HL-60 (cell line): ENCODE measurements at regions not wholly inside any gene's neighbourhood (a gene's known extent, or its start where the extent isn't known, plus 50 kb on each side); places are given as distances from the start of the nearest gene placed in this dataset.

Experiments
- DNase-seq, 2 experiments: peaks; one replicate each; pipeline ENCODE4 v3.0.0-alpha.2; 2010 to 2020; ENCODE audit warnings: low read depth in 1 of 2, low spot score in 1 of 2
- H3K27ac ChIP-seq: fragments of 250-450 bp; sonication (Bioruptor Pico); replicated peaks from 2 replicates; pipeline ENCODE4 v1.5.1; 2020; ENCODE audit warnings: mild to moderate bottlenecking, moderate library complexity
- H3K27me3 ChIP-seq: fragments of 250-450 bp; sonication (Bioruptor Pico); 2 replicates; pipeline ENCODE4 v1.5.1; 2021; ENCODE audit warnings: mild to moderate bottlenecking, moderate library complexity; ENCODE audit not compliant: insufficient read depth, poor library complexity, severe bottlenecking
- H3K4me3 ChIP-seq: replicated peaks from 2 replicates; pipeline ENCODE4 v1.5.1; 2011; ENCODE audit warnings: mild to moderate bottlenecking, control low read depth, low read length; ENCODE audit not compliant: insufficient read depth
- GABPA ChIP-seq: IDR thresholded peaks from 2 replicates; pipeline ENCODE4 v1.6.1; 2012; ENCODE audit warnings: low read depth
- POLR2AphosphoS5 ChIP-seq: IDR thresholded peaks from 2 replicates; pipeline ENCODE4 v1.6.1; 2012; ENCODE audit warnings: low read depth
- SPI1 ChIP-seq: IDR thresholded peaks from 2 replicates; pipeline ENCODE4 v1.6.1; 2012; ENCODE audit warnings: low read depth, mild to moderate bottlenecking, borderline replicate concordance
- TF ChIP-seq, protein P1 (sequence below): IDR thresholded peaks from one replicate; pipeline ENCODE4 v1.5.1; 2011; ENCODE audit warnings: low read length, control low read depth, inconsistent platforms; ENCODE audit not compliant: insufficient read depth
- TF ChIP-seq, protein P2 (sequence below): IDR thresholded peaks from 2 replicates; pipeline ENCODE4 v1.6.1; 2012; ENCODE audit warnings: low read depth; ENCODE audit not compliant: insufficient replicate concordance

DNA sequence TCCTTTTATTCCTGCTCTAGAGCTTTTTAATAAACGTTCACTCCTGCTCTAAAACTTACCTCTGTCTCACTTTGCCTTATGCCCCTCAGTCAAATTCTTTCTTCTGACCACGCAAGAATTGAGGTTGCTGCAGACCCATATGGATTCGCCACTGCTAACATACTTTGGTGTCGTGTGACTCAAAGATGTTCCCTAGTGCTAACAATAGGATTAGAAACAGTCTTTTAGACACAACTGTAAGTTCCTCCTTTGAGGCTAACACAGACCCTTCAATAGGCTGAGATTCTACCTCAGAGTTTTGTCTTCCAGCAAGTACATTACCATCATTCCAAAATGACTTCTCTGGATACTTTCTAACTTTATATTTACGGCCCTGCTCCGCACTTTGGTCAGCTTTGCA, 149.5 kb upstream of the COX10 start:
- no peak overlapping the region for H3K4me3 ChIP-seq
- DNase-seq: no peak
- H3K27me3 ChIP-seq: no peaks in the 10 kb centered on the region
- H3K27ac ChIP-seq: no peak overlapping the region
- TF ChIP-seq, protein P1, sequence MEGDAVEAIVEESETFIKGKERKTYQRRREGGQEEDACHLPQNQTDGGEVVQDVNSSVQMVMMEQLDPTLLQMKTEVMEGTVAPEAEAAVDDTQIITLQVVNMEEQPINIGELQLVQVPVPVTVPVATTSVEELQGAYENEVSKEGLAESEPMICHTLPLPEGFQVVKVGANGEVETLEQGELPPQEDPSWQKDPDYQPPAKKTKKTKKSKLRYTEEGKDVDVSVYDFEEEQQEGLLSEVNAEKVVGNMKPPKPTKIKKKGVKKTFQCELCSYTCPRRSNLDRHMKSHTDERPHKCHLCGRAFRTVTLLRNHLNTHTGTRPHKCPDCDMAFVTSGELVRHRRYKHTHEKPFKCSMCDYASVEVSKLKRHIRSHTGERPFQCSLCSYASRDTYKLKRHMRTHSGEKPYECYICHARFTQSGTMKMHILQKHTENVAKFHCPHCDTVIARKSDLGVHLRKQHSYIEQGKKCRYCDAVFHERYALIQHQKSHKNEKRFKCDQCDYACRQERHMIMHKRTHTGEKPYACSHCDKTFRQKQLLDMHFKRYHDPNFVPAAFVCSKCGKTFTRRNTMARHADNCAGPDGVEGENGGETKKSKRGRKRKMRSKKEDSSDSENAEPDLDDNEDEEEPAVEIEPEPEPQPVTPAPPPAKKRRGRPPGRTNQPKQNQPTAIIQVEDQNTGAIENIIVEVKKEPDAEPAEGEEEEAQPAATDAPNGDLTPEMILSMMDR: no peak
- TF ChIP-seq GABPA (no peak), SPI1 (no peak), POLR2AphosphoS5 (no peak)
- TF ChIP-seq, protein P2, sequence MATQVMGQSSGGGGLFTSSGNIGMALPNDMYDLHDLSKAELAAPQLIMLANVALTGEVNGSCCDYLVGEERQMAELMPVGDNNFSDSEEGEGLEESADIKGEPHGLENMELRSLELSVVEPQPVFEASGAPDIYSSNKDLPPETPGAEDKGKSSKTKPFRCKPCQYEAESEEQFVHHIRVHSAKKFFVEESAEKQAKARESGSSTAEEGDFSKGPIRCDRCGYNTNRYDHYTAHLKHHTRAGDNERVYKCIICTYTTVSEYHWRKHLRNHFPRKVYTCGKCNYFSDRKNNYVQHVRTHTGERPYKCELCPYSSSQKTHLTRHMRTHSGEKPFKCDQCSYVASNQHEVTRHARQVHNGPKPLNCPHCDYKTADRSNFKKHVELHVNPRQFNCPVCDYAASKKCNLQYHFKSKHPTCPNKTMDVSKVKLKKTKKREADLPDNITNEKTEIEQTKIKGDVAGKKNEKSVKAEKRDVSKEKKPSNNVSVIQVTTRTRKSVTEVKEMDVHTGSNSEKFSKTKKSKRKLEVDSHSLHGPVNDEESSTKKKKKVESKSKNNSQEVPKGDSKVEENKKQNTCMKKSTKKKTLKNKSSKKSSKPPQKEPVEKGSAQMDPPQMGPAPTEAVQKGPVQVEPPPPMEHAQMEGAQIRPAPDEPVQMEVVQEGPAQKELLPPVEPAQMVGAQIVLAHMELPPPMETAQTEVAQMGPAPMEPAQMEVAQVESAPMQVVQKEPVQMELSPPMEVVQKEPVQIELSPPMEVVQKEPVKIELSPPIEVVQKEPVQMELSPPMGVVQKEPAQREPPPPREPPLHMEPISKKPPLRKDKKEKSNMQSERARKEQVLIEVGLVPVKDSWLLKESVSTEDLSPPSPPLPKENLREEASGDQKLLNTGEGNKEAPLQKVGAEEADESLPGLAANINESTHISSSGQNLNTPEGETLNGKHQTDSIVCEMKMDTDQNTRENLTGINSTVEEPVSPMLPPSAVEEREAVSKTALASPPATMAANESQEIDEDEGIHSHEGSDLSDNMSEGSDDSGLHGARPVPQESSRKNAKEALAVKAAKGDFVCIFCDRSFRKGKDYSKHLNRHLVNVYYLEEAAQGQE: no peak

DNA sequence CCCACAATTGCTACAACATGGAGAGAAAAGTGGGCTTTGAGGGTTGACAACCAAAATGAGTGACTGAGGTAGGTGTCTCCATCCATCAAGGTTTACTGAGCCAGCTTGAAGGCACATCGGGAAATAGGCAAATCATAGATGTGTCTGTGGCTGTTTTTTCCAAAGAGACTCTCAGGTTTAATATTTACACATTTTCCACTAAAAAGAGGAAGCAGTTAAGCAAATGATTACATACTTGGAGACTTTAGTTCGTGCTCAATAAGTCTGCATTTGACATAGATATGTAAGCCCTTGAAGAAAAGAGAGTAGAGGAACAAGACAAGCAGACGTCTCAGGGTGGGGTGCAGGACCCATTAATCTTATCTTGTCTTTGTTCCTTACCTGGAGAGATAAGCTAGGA, 148.9 kb upstream of the COX10 start:
- DNase-seq: no peak
- Histone ChIP-seq H3K27ac (no peak overlapping the region), H3K4me3 (no peak overlapping the region), H3K27me3 (no peaks in the 10 kb centered on the region)
- TF ChIP-seq, protein P1: no peak
- TF ChIP-seq, protein P2: no peak

DNA sequence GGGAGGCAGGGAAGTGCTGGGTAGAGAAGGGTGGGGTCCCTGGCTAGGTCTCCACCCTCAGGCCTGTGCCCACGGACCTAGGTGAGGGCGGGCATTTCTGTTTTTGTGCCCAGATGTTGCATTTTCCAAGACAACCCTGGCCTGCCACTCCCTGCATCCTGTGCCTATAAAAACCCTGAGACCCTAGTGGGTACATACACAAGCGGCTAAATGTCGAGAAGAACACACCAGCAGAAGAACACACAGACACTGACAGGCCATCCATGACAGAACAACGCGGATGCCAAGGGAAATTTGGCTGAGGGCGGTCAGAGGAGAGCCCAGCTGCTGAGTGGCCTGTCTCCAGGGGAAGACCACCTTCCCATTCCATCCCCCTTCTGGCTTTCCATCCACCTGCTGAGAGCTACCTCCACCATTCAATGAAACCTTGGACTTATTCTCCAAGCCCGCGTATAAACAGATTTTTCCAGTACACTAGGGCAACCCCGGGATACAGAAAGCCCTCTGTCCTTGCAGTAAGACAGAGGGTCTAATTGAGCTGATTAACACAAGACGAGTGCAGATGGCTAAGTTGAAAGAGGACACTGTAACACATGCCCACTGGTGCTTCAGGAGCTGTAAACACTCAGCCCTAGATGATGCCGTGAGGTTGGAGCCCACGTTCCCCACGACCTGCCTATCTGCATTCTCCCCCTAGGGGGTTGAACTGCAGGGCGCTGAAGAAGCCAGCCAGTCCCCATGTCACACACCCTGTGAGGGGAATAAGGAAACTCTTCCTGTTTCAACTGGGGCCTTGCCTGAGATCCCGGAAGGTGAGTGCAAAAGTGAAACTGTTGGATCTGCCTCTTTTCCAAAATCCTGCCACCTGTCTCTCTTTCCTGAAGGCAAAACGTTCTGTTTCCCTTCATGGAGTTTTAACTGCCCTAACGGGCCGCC, 147.2 kb upstream of the COX10 start:
- H3K27ac ChIP-seq: no peak overlapping the region
- TF ChIP-seq GABPA: no peak
- TF ChIP-seq, protein P2: no peak
- TF ChIP-seq POLR2AphosphoS5: no peak
- TF ChIP-seq, protein P1: no peak
- TF ChIP-seq SPI1: no peak
- no peaks in the 10 kb centered on the region for H3K27me3 ChIP-seq
- H3K4me3 ChIP-seq: no peak overlapping the region
- DNase-seq: no peak
